Mucosa of descending colon (tissue), 3 donors: ENCODE measurements at regions not wholly inside any gene's neighbourhood (a gene's known extent, or its start where the extent isn't known, plus 50 kb on each side); places are given as distances from the start of the nearest gene placed in this dataset.

Experiments used
- ATAC-seq: fragments of 200-7000 bp; cut with Tn5 transposase; one replicate; pipeline ENCODE4 v1.9.1; 2020; ENCODE audit warnings: mild to moderate bottlenecking, moderate library complexity
- DNase-seq, 3 donors: peaks; one replicate each; pipeline ENCODE4 v3.0.0-alpha.2; 2020
- H3K36me3 ChIP-seq: fragments of 200-600 bp; one replicate; pipeline ENCODE4 v1.8.0; 2021; ENCODE audit warnings: low read depth, mild to moderate bottlenecking
- H3K4me1 ChIP-seq: fragments of 200-600 bp; one replicate; pipeline ENCODE4 v1.8.0; 2021; ENCODE audit warnings: low read depth, mild to moderate bottlenecking
- H3K4me3 ChIP-seq: fragments of 200-600 bp; one replicate; pipeline ENCODE4 v1.8.0; 2021; ENCODE audit warnings: mild to moderate bottlenecking
- H3K9me3 ChIP-seq: fragments of 200-600 bp; one replicate; pipeline ENCODE4 v1.8.0; 2021; ENCODE audit warnings: mild to moderate bottlenecking
- CTCF ChIP-seq: fragments of 200-600 bp; IDR thresholded peaks from one replicate; pipeline ENCODE4 v1.8.0; 2022; ENCODE audit warnings: antibody characterized with exemption, mild to moderate bottlenecking
- intact Hi-C, 2 donors: fragments of 100-400 bp; cut with DNase I in 1 of 2; cut with micrococcal nuclease in 1 of 2; formaldehyde crosslinking; loops; one replicate each; pipeline versions ENCODE4 v1.11.0 to v1.11.1; 2022; cut with DNase I, micrococcal nuclease
- donor health status: DM: no; HTN: no; CAD: no; lungs with moderate emphysema.
- donor health status: DM: no; HTN: no; CAD: no.
- donor health status: DM: no; HTN: yes; CAD: no.

GRCh38 chr10:121110369-121110768, 259.2 kb downstream of the WDR11 start:
- TF ChIP-seq CTCF: no peak
- DNase-seq: no peak
- H3K4me3 ChIP-seq: no peak overlapping the region
- no peaks in the 10 kb centered on the region for H3K9me3 ChIP-seq
- no peaks in the 10 kb centered on the region for H3K4me1 ChIP-seq
- intact Hi-C loops: no loop called here
- H3K36me3 ChIP-seq: no peaks in the 10 kb centered on the region
- no peak for ATAC-seq

GRCh38 chr10:121112136-121112535, 261.0 kb downstream of the WDR11 start:
- Histone ChIP-seq H3K4me3 (no peak overlapping the region), H3K9me3 (peaks cover 12% of the 10 kb centered on the region), H3K36me3 (no peaks in the 10 kb centered on the region), H3K4me1 (no peaks in the 10 kb centered on the region)
- DNase-seq (no peak), ATAC-seq (no peak)
- TF ChIP-seq CTCF: no peak
- intact Hi-C loops: no loop called here

GRCh38 chr10:121112579-121113384, 261.6 kb downstream of the WDR11 start:
- peaks cover 12% of the 10 kb centered on the region for H3K9me3 ChIP-seq
- no peak for DNase-seq
- no peak overlapping the region for H3K4me3 ChIP-seq
- H3K36me3 ChIP-seq: no peaks in the 10 kb centered on the region
- no peak for TF ChIP-seq CTCF
- intact Hi-C loops: no loop called here
- H3K4me1 ChIP-seq: no peaks in the 10 kb centered on the region
- no peak for ATAC-seq

- no peak overlapping the region for H3K4me3 ChIP-seq
- H3K4me1 ChIP-seq: no peaks in the 10 kb centered on the region
- intact Hi-C loops: no loop called here
- TF ChIP-seq CTCF: no peak
- DNase-seq (no peak), ATAC-seq (no peak)
- no peaks in the 10 kb centered on the region for H3K36me3 ChIP-seq
- peaks cover 12% of the 10 kb centered on the region for H3K9me3 ChIP-seq
Measured at GRCh38 chr10:121113385-121113696, 262.2 kb downstream of the WDR11 start.

GRCh38 chr10:121113911-121114310, 262.7 kb downstream of the WDR11 start:
- TF ChIP-seq CTCF: no peak
- no peaks in the 10 kb centered on the region for H3K4me1 ChIP-seq
- no peaks in the 10 kb centered on the region for H3K36me3 ChIP-seq
- ATAC-seq: no peak
- H3K9me3 ChIP-seq: peaks cover 12% of the 10 kb centered on the region
- DNase-seq: no peak
- H3K4me3 ChIP-seq: no peak overlapping the region
- intact Hi-C loops: no loop called here

GRCh38 chr10:121115154-121115553, 264.0 kb downstream of the WDR11 start:
- no peak overlapping the region for H3K4me3 ChIP-seq
- no peaks in the 10 kb centered on the region for H3K36me3 ChIP-seq
- peaks cover 12% of the 10 kb centered on the region for H3K9me3 ChIP-seq
- ATAC-seq (no peak), DNase-seq (no peak)
- no peaks in the 10 kb centered on the region for H3K4me1 ChIP-seq
- intact Hi-C loops: no loop called here
- TF ChIP-seq CTCF: no peak
